ENCODE measurements at regions not wholly inside any gene's neighbourhood (a gene's known extent, or its start where the extent isn't known, plus 50 kb on each side); places are given as distances from the start of the nearest gene placed in this dataset.
A peak's percentile ranks its signal among the peaks of the same experiment; 100 is the strongest.

- H3K27me3 ChIP-seq, result no peaks in the 10 kb centered on the region
- peaks cover 0 to 27% (median 17%) of the 10 kb centered on the region in 4 donors for H3K4me1 ChIP-seq
- no peak overlapping the region for H3K4me3 ChIP-seq
- TF ChIP-seq POLR2AphosphoS5 (IDR thresholded peaks at IDR 0.05) (peak in 2 of 3 donors; percentile 43 to 70), POLR2A (IDR thresholded peaks at IDR 0.05) (no peak)
- peak; percentile 31 to 62 for DNase-seq
- H3K36me3 ChIP-seq, result no peaks in the 10 kb centered on the region
- 26 to 51% (median 42%) methylated on average over 7 of the region's 7 CpGs for WGBS, 5 donors
- no peak overlapping the region for H3K27ac ChIP-seq
- intact Hi-C loops (cut with DNase I; ENCODE audit: low total_unique reads), result no loop called here
- no peaks in the 10 kb centered on the region for H3K9me3 ChIP-seq
Observed at GRCh38 chr7:81173766-81174281, 255.0 kb upstream of the SEMA3C start.

- no peaks in the 10 kb centered on the region for H3K27me3 ChIP-seq
- 79 to 95% (median 88%) methylated on average over 3 of the region's 3 CpGs for WGBS, 5 donors
- peaks cover 0 to 21% (median 14%) of the 10 kb centered on the region in 4 donors for H3K4me1 ChIP-seq
- H3K9me3 ChIP-seq, result no peaks in the 10 kb centered on the region
- intact Hi-C loops (cut with DNase I; ENCODE audit: low total_unique reads), result no loop called here
- no peaks in the 10 kb centered on the region for H3K36me3 ChIP-seq
- no peak for DNase-seq
- no peak overlapping the region for H3K4me3 ChIP-seq
- no peak overlapping the region for H3K27ac ChIP-seq
- TF ChIP-seq CTCF (IDR thresholded peaks at IDR 0.05), result no peak
- TF ChIP-seq POLR2AphosphoS5 (IDR thresholded peaks at IDR 0.05), result no peak
- no peak for TF ChIP-seq EP300 (IDR thresholded peaks at IDR 0.05)
Observed at GRCh38 chr7:81170291-81170690, 251.4 kb upstream of the SEMA3C start.

GRCh38 chr7:81167934-81168333 lies 249.1 kb upstream of the SEMA3C start:
- no peak for DNase-seq
- no peak overlapping the region for H3K27ac ChIP-seq
- intact Hi-C loops (cut with DNase I; ENCODE audit: low total_unique reads), result no loop called here
- H3K36me3 ChIP-seq, result no peaks in the 10 kb centered on the region
- TF ChIP-seq EP300 (IDR thresholded peaks at IDR 0.05), result no peak
- TF ChIP-seq POLR2A (IDR thresholded peaks at IDR 0.05), result no peak
- TF ChIP-seq POLR2AphosphoS5 (IDR thresholded peaks at IDR 0.05), result no peak
- no peaks in the 10 kb centered on the region for H3K9me3 ChIP-seq
- no peak overlapping the region for H3K4me3 ChIP-seq
- H3K27me3 ChIP-seq, result no peaks in the 10 kb centered on the region
- H3K4me1 ChIP-seq, result peaks cover 0 to 7% (median under 1%) of the 10 kb centered on the region in 4 donors
- 81 to 97% (median 91%) methylated on average over 1 of the region's 1 CpG for WGBS, 5 donors

GRCh38 chr7:81165070-81165469 lies 246.2 kb upstream of the SEMA3C start:
- no peaks in the 10 kb centered on the region for H3K27me3 ChIP-seq
- WGBS, 5 donors, result 72 to 93% (median 89%) methylated on average over 4 of the region's 4 CpGs
- H3K36me3 ChIP-seq, result no peaks in the 10 kb centered on the region
- H3K9me3 ChIP-seq, result no peaks in the 10 kb centered on the region
- intact Hi-C loops (cut with DNase I; ENCODE audit: low total_unique reads), result no loop called here
- no peak overlapping the region for H3K27ac ChIP-seq
- no peak overlapping the region for H3K4me3 ChIP-seq
- H3K4me1 ChIP-seq, result no peaks in the 10 kb centered on the region
- TF ChIP-seq EP300 (IDR thresholded peaks at IDR 0.05) (no peak), POLR2A (IDR thresholded peaks at IDR 0.05) (no peak), POLR2AphosphoS5 (IDR thresholded peaks at IDR 0.05) (no peak), CTCF (IDR thresholded peaks at IDR 0.05) (no peak)
- DNase-seq, result no peak

GRCh38 chr7:81162771-81163525 lies 244.1 kb upstream of the SEMA3C start:
- no peaks in the 10 kb centered on the region for H3K27me3 ChIP-seq
- no peak overlapping the region for H3K4me3 ChIP-seq
- intact Hi-C loops (cut with DNase I; ENCODE audit: low total_unique reads), result no loop called here
- H3K4me1 ChIP-seq, result no peaks in the 10 kb centered on the region
- no peaks in the 10 kb centered on the region for H3K36me3 ChIP-seq
- H3K9me3 ChIP-seq, result no peaks in the 10 kb centered on the region
- TF ChIP-seq CTCF (IDR thresholded peaks at IDR 0.05) (no peak), POLR2A (IDR thresholded peaks at IDR 0.05) (no peak), EP300 (IDR thresholded peaks at IDR 0.05) (no peak), POLR2AphosphoS5 (IDR thresholded peaks at IDR 0.05) (no peak)
- WGBS, 5 donors, result 78 to 95% (median 91%) methylated on average over 7 of the region's 7 CpGs
- H3K27ac ChIP-seq, result no peak overlapping the region
- DNase-seq, result no peak
